SK-N-SH treated with all-trans-retinoic acid at 6 μM for 48 hours (cell line): ENCODE measurements at regions not wholly inside any gene's neighbourhood (a gene's known extent, or its start where the extent isn't known, plus 50 kb on each side); places are given as distances from the start of the nearest gene placed in this dataset.

Experiments
- ARNTL ChIP-seq: fragments of 450-650 bp; formaldehyde crosslinking; IDR thresholded peaks from 2 replicates; pipeline ENCODE4 v1.5.0; 2020; ENCODE audit warnings: low read depth, mild to moderate bottlenecking, moderate library complexity, borderline replicate concordance
- BACH2 ChIP-seq: fragments of 250-450 bp; sonication (Bioruptor Pico); IDR thresholded peaks from 2 replicates; pipeline ENCODE4 v1.9.0; 2021; ENCODE audit warnings: mild to moderate bottlenecking, borderline replicate concordance
- CSRNP3 ChIP-seq: fragments of 250-450 bp; sonication (Bioruptor Pico); IDR thresholded peaks from 2 replicates; pipeline ENCODE4 v1.5.1; 2021; ENCODE audit warnings: mild to moderate bottlenecking, moderate library complexity
- ESRRG ChIP-seq: fragments of 250-450 bp; sonication (Bioruptor Pico); IDR thresholded peaks from 2 replicates; pipeline ENCODE4 v1.6.1; 2021; ENCODE audit warnings: mild to moderate bottlenecking
- PATZ1 ChIP-seq: fragments of 250-450 bp; sonication (Bioruptor Pico); IDR thresholded peaks from 2 replicates; pipeline ENCODE4 v1.8.0; 2020; ENCODE audit warnings: mild to moderate bottlenecking, moderate library complexity, borderline replicate concordance
- TOX ChIP-seq: fragments of 250-450 bp; sonication (Bioruptor Pico); IDR thresholded peaks from 2 replicates; pipeline ENCODE4 v1.8.0; 2021; ENCODE audit warnings: mild to moderate bottlenecking, moderate library complexity, borderline replicate concordance
- ZC3H10 ChIP-seq: fragments of 250-450 bp; sonication (Bioruptor Pico); IDR thresholded peaks from 2 replicates; pipeline ENCODE4 v1.5.1; 2021; ENCODE audit warnings: mild to moderate bottlenecking, moderate library complexity
- ZFP30 ChIP-seq: fragments of 450-650 bp; formaldehyde crosslinking; IDR thresholded peaks from 2 replicates; pipeline ENCODE4 v1.5.0; 2022; ENCODE audit warnings: mild to moderate bottlenecking, moderate library complexity
- ZNF70 ChIP-seq: fragments of 450-650 bp; formaldehyde crosslinking; IDR thresholded peaks from 2 replicates; pipeline ENCODE4 v1.5.0; 2020; ENCODE audit warnings: mild to moderate bottlenecking, moderate library complexity
- ZNF8 ChIP-seq: fragments of 450-650 bp; formaldehyde crosslinking; IDR thresholded peaks from 2 replicates; pipeline ENCODE4 v1.5.0; 2020; ENCODE audit warnings: mild to moderate bottlenecking, moderate library complexity

GRCh38 chr4:62327612-62328297 is 1127.6 kb downstream of the ADGRL3 start:
- TF ChIP-seq ESRRG (CRISPR knock-in tag), result no peak
- TF ChIP-seq TOX (CRISPR knock-in tag), result no peak
- TF ChIP-seq BACH2, result no peak
- no peak for TF ChIP-seq CSRNP3
- TF ChIP-seq ARNTL, result no peak
- TF ChIP-seq PATZ1 (CRISPR knock-in tag), result no peak
- TF ChIP-seq ZNF70 (CRISPR knock-in tag), result no peak
- TF ChIP-seq ZC3H10, result no peak
- no peak for TF ChIP-seq ZNF8 (CRISPR knock-in tag)
- no peak for TF ChIP-seq ZFP30 (CRISPR knock-in tag)
